Thoracic aorta (tissue), 2 donors: ENCODE measurements at regions not wholly inside any gene's neighbourhood (a gene's known extent, or its start where the extent isn't known, plus 50 kb on each side); places are given as distances from the start of the nearest gene placed in this dataset.

Experiments used
- ATAC-seq: fragments of 150-250 bp; one replicate; pipeline ENCODE4 v1.8.0; 2017; ENCODE audit warnings: low read depth; ENCODE audit not compliant: insufficient number of reproducible peaks, low FRiP score
- DNase-seq: peaks from one replicate; pipeline ENCODE4 v3.0.0-alpha.2; 2020; ENCODE audit warnings: low spot score
- H3K27ac ChIP-seq, 2 donors: fragments of 200-600 bp; sonication (generic); 1 replicate in 1 of 2; 2 replicates in 1 of 2; pipeline ENCODE4 v1.5.1; 2016; ENCODE audit warnings: mild to moderate bottlenecking in 2 of 2, moderate library complexity in 2 of 2
- H3K27me3 ChIP-seq: fragments of 200-600 bp; sonication (generic); replicated peaks from 2 replicates; pipeline ENCODE4 v1.6.0; 2016; ENCODE audit warnings: mild to moderate bottlenecking; ENCODE audit not compliant: insufficient read depth
- H3K36me3 ChIP-seq: fragments of 200-600 bp; sonication (generic); one replicate; pipeline ENCODE4 v1.5.1; 2016
- H3K4me1 ChIP-seq, 2 donors: fragments of 200-600 bp; sonication (generic); 1 replicate in 1 of 2; 2 replicates in 1 of 2; pipeline versions ENCODE4 v1.5.1 to v1.6.0; 2016; ENCODE audit warnings: low read depth in 2 of 2, mild to moderate bottlenecking in 1 of 2; ENCODE audit not compliant: control insufficient read depth in 1 of 2
- H3K4me3 ChIP-seq: fragments of 200-600 bp; sonication (generic); 2 replicates; pipeline ENCODE4 v1.5.1; 2016; ENCODE audit warnings: mild to moderate bottlenecking
- H3K9me3 ChIP-seq: fragments of 200-600 bp; sonication (generic); 2 replicates; pipeline ENCODE4 v1.5.1; 2016
- CTCF ChIP-seq: fragments of 200-600 bp; sonication (generic); IDR thresholded peaks from one replicate; pipeline ENCODE4 v1.5.1; 2019; ENCODE audit warnings: antibody characterized with exemption

DNA sequence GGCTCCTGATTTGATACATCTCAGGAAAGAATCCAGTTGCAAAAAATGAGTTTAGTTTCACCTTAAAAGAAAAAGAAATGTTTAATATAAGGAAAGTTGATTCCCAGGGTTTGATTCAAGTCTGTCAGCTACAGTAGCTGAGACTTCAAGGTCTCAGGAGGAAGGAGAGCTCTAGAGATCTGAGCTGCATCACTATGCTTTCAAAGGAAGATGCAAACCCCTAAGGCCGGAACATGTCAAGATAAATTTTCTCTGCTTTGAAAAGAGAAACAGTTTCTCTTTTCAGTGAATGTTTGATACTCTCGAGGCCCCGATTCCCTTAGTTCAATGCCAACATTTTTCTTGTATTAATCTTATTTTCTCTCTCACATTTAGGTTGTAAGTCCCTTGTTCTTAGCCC, 128.6 kb downstream of the RGPD3 start:
- Histone ChIP-seq H3K9me3 (no peaks in the 10 kb centered on the region), H3K27ac (no peak overlapping the region), H3K4me1 (no peaks in the 10 kb centered on the region), H3K36me3 (no peaks in the 10 kb centered on the region), H3K4me3 (no peak overlapping the region), H3K27me3 (no peaks in the 10 kb centered on the region)
- DNase-seq: no peak
- TF ChIP-seq CTCF: no peak
- no peak for ATAC-seq

GRCh38 chr2:106339132-106339531, 129.1 kb downstream of the RGPD3 start:
- Histone ChIP-seq H3K36me3 (no peaks in the 10 kb centered on the region), H3K9me3 (no peaks in the 10 kb centered on the region), H3K4me3 (no peak overlapping the region), H3K4me1 (no peaks in the 10 kb centered on the region), H3K27me3 (no peaks in the 10 kb centered on the region), H3K27ac (no peak overlapping the region)
- DNase-seq (no peak), ATAC-seq (no peak)
- no peak for TF ChIP-seq CTCF

DNA sequence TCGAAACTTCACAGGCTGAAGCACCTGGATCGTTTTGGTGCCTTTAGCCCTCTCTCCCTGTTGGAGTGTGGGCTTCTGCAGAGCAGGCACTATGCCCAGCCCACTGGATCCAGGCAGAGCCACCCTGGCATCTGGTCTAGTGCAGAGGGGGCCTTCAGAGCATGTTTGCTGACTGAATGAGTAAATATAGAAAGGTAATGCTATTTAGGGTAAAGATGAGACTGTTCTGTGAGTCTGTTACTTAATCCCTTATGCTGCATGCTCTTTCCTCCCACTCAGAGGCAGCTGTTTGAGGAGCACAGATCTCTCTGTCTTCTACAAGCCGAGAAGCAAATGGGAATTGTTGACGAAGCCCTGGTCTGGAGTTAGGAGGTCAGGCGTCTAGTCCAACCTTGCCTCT, 130.2 kb downstream of the RGPD3 start:
- TF ChIP-seq CTCF: no peak
- Histone ChIP-seq H3K9me3 (no peaks in the 10 kb centered on the region), H3K4me1 (no peaks in the 10 kb centered on the region), H3K4me3 (no peak overlapping the region), H3K27me3 (no peaks in the 10 kb centered on the region), H3K27ac (no peak overlapping the region), H3K36me3 (no peaks in the 10 kb centered on the region)
- DNase-seq: no peak
- no peak for ATAC-seq

- TF ChIP-seq CTCF: no peak
- no peak for ATAC-seq
Measured at GRCh38 chr2:106336737-106337136, 131.5 kb downstream of the RGPD3 start.

DNA sequence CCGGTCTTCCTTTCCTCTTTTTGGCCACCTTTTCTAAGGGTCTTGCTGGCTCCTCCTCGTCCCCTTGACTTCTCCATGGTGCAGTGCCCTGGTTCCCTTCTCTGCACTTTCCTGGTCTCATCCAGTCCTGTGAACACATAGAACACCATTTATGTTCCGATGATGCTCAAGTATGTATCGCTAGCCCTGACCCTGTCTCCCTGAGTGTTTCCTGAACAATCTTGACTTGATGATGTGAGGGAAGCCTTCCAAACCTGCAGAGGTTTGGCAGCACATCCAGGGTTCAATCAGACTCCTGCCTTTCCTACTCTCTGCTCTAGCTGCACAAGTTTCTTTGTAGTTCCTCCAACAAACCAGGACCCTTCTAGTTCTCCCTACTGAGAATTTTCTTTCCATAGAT, 132.1 kb downstream of the RGPD3 start:
- no peaks in the 10 kb centered on the region for H3K36me3 ChIP-seq
- no peak for DNase-seq
- H3K9me3 ChIP-seq: no peaks in the 10 kb centered on the region
- ATAC-seq: no peak
- H3K4me3 ChIP-seq: no peak overlapping the region
- no peak overlapping the region for H3K27ac ChIP-seq
- H3K4me1 ChIP-seq: no peaks in the 10 kb centered on the region
- no peaks in the 10 kb centered on the region for H3K27me3 ChIP-seq
- no peak for TF ChIP-seq CTCF

More at GRCh38 chr2:106336737-106337136, 131.5 kb downstream of the RGPD3 start:
- Histone ChIP-seq H3K4me1 (no peaks in the 10 kb centered on the region), H3K27me3 (no peaks in the 10 kb centered on the region), H3K4me3 (no peak overlapping the region), H3K36me3 (no peaks in the 10 kb centered on the region), H3K27ac (no peak overlapping the region), H3K9me3 (no peaks in the 10 kb centered on the region)
- no peak for DNase-seq
